HCT116 (cell line): ENCODE measurements at regions not wholly inside any gene's neighbourhood (a gene's known extent, or its start where the extent isn't known, plus 50 kb on each side); places are given as distances from the start of the nearest gene placed in this dataset.

ENCODE experiments used
- ATAC-seq: fragments of 200-7000 bp; cut with Tn5 transposase; 2 replicates; pipeline ENCODE4 v1.9.1; 2020; ENCODE audit warnings: mild to moderate bottlenecking, moderate library complexity
- BruUV-seq: library from RNA; stranded (reverse); fragments of 400-500 nt; replicated peaks from 2 replicates; lab custom pipeline; 2021; lab: Mats Ljungman, UMichigan
- CTCF ChIA-PET: fragments of 300-600 bp; sonication (Branson Sonifier 250); formaldehyde crosslinking; loops from one replicate; lab custom pipeline; 2021; ENCODE audit warnings: antibody characterized with exemption; lab: Charles Lee
- POLR2A ChIA-PET: fragments of 300-600, 350-600 bp; sonication (Branson Sonifier 250); formaldehyde crosslinking; loops from one replicate; lab custom pipeline; 2021; ENCODE audit warnings: antibody characterized with exemption; lab: Charles Lee
- RAD21 ChIA-PET, 2 experiments: fragments of 300-600 bp; sonication (Branson Sonifier 250); formaldehyde crosslinking; loops; one replicate each; lab custom pipeline; 2023; ENCODE audit warnings: low total read pairs in 2 of 2; ENCODE audit not compliant: uncharacterized antibody in 2 of 2, unreplicated experiment in 2 of 2, low non-redundant PET in 1 of 2; lab: Charles Lee
- DNase-seq: peaks from one replicate; pipeline ENCODE4 v3.0.0-alpha.2; 2010; ENCODE audit warnings: low read depth, low spot score
- H2AFZ ChIP-seq: fragments of 200-600 bp; shearing (Covaris generic), sonication (generic); 2 replicates; pipeline ENCODE4 v1.6.1; 2017; ENCODE audit warnings: low read depth, mixed run types, mixed read lengths, antibody characterized with exemption, low read length; ENCODE audit not compliant: poor library complexity, severe bottlenecking
- H3K27ac ChIP-seq: 2 replicates; pipeline ENCODE4 v1.5.1; 2012; ENCODE audit warnings: low read depth, low read length
- H3K27me3 ChIP-seq: fragments of 200-600 bp; sonication (generic); 2 replicates; pipeline ENCODE4 v1.6.1; 2016; ENCODE audit warnings: mixed run types, low read length, mixed read lengths; ENCODE audit not compliant: insufficient read depth
- H3K36me3 ChIP-seq, 2 experiments: fragments of 200-500 bp in 1 of 2; fragments of 200-600 bp in 1 of 2; sonication (Bioruptor generic) in 1 of 2; sonication (generic) in 1 of 2; 2 replicates each; pipeline versions ENCODE4 v1.5.1 to v1.6.1; 2014 to 2016; ENCODE audit warnings: low read length in 2 of 2, inconsistent platforms in 1 of 2, mixed read lengths in 1 of 2, mixed run types in 1 of 2; ENCODE audit not compliant: insufficient read depth in 2 of 2, control insufficient read depth in 1 of 2
- H3K4me1 ChIP-seq, 2 experiments: fragments of 200-600 bp in 1 of 2; sonication (generic) in 1 of 2; 2 replicates each; pipeline versions ENCODE4 v1.5.1 to v1.6.1; 2012 to 2017; ENCODE audit warnings: low read length in 2 of 2, inconsistent platforms in 1 of 2, mild to moderate bottlenecking in 1 of 2, mixed read lengths in 1 of 2, mixed run types in 1 of 2, moderate library complexity in 1 of 2; ENCODE audit not compliant: insufficient read depth in 2 of 2, control insufficient read depth in 1 of 2
- H3K4me2 ChIP-seq: fragments of 200-600 bp; sonication (generic); 2 replicates; pipeline ENCODE4 v1.6.1; 2017; ENCODE audit warnings: mixed run types, low read length, mixed read lengths
- H3K4me3 ChIP-seq, 2 experiments: fragments of 200-600 bp in 1 of 2; sonication (generic) in 1 of 2; replicated peaks in 1 of 2; 2 replicates each; pipeline ENCODE4 v1.5.1; 2011 to 2016; ENCODE audit warnings: low read length in 2 of 2, control low read depth in 1 of 2, low read depth in 1 of 2, mild to moderate bottlenecking in 1 of 2, mixed read lengths in 1 of 2, mixed run types in 1 of 2
- H3K79me2 ChIP-seq: fragments of 200-600 bp; sonication (generic); 2 replicates; pipeline ENCODE4 v1.6.1; 2017; ENCODE audit warnings: mild to moderate bottlenecking, mixed run types, low read length, moderate library complexity, mixed read lengths; ENCODE audit not compliant: insufficient read depth
- H3K9ac ChIP-seq: fragments of 200-600 bp; sonication (generic); 2 replicates; pipeline ENCODE4 v1.6.1; 2016; ENCODE audit warnings: low read length, mixed read lengths
- H3K9me2 ChIP-seq: fragments of 200-600 bp; sonication (generic), shearing (Covaris generic); 2 replicates; pipeline ENCODE4 v1.6.1; 2017; ENCODE audit warnings: mixed run types, mild to moderate bottlenecking, moderate library complexity; ENCODE audit not compliant: insufficient read depth
- H3K9me3 ChIP-seq, 2 experiments: fragments of 200-500 bp in 1 of 2; fragments of 200-600 bp in 1 of 2; sonication (Bioruptor generic) in 1 of 2; sonication (generic) in 1 of 2; 2 replicates each; pipeline ENCODE4 v1.6.1; 2014 to 2017; ENCODE audit warnings: low read length in 2 of 2, mixed read lengths in 2 of 2, inconsistent platforms in 1 of 2, low read depth in 1 of 2, mild to moderate bottlenecking in 1 of 2, mixed run types in 1 of 2, moderate library complexity in 1 of 2; ENCODE audit not compliant: control insufficient read depth in 1 of 2, insufficient read depth in 1 of 2
- H4K20me1 ChIP-seq: fragments of 200-600 bp; sonication (generic), shearing (Covaris generic); 2 replicates; pipeline ENCODE4 v1.6.1; 2017; ENCODE audit warnings: mixed run types, mild to moderate bottlenecking, moderate library complexity; ENCODE audit not compliant: insufficient read depth
- ATF3 ChIP-seq: IDR thresholded peaks from 2 replicates; pipeline ENCODE4 v1.6.1; 2012
- CTCF ChIP-seq, 3 experiments: fragments of 200-600 bp in 1 of 3; sonication (generic) in 1 of 3; IDR thresholded peaks in 2 of 3; conservative IDR thresholded peaks in 1 of 3; 2 replicates each; pipeline ENCODE4 v1.5.1; 2012 to 2017; ENCODE audit warnings: low read depth in 2 of 3, low read length in 2 of 3, antibody characterized with exemption in 1 of 3, borderline replicate concordance in 1 of 3, control low read depth in 1 of 3, mild to moderate bottlenecking in 1 of 3, mixed read lengths in 1 of 3, mixed run types in 1 of 3, moderate library complexity in 1 of 3; ENCODE audit not compliant: insufficient read depth in 1 of 3
- EZH2phosphoT487 ChIP-seq: fragments of 200-600 bp; IDR thresholded peaks from 2 replicates; pipeline ENCODE4 v1.6.1; 2018; ENCODE audit warnings: antibody characterized with exemption, borderline replicate concordance
- FOSL1 ChIP-seq: IDR thresholded peaks from 2 replicates; pipeline ENCODE4 v1.6.1; 2012; ENCODE audit warnings: low read depth
- MAX ChIP-seq: IDR thresholded peaks from 2 replicates; pipeline ENCODE4 v1.6.1; 2012
- POLR2A ChIP-seq: IDR thresholded peaks from 2 replicates; pipeline ENCODE4 v1.7.0; 2011; ENCODE audit warnings: borderline replicate concordance; ENCODE audit not compliant: insufficient read depth, insufficient read length; ENCODE audit errors: extremely low read depth
- SP1 ChIP-seq: IDR thresholded peaks from 2 replicates; pipeline ENCODE4 v1.6.1; 2012; ENCODE audit warnings: low read depth
- ZBTB33 ChIP-seq: IDR thresholded peaks from 2 replicates; pipeline ENCODE4 v1.6.1; 2011; ENCODE audit warnings: mild to moderate bottlenecking, low read length, moderate library complexity; ENCODE audit not compliant: insufficient replicate concordance; ENCODE audit errors: extremely low read depth
- ZNF274 ChIP-seq: fragments of 200-500 bp; sonication (Bioruptor generic); IDR thresholded peaks from 2 replicates; pipeline ENCODE4 v1.6.1; 2014; ENCODE audit warnings: mild to moderate bottlenecking, low read depth, low read length, inconsistent platforms
- intact Hi-C: fragments of 100-400 bp; cut with micrococcal nuclease; formaldehyde crosslinking; loops from 2 replicates; pipeline ENCODE4 v1.10.0; 2022

GRCh38 chr14:89684139-89684538 is 267.1 kb upstream of the FOXN3 start:
- no peak overlapping the region for H2AFZ ChIP-seq
- TF ChIP-seq EZH2phosphoT487 (no peak), ZBTB33 (no peak), CTCF (IDR thresholded peaks at IDR 0.05 in 2 of 3, conservative IDR thresholded peaks at IDR 0.05 in 1 of 3; ENCODE audit: borderline replicate concordance in 1 of 3, insufficient read depth in 1 of 3, low read depth in 2 of 3, low read length in 2 of 3) (no peak), SP1 (no peak), ZNF274 (no peak), ATF3 (no peak), POLR2A (no peak), FOSL1 (no peak), MAX (no peak)
- no peaks in the 10 kb centered on the region for H3K27me3 ChIP-seq
- H3K79me2 ChIP-seq, result no peaks in the 10 kb centered on the region
- ChIA-PET POLR2A (no interaction called here), RAD21 (no interaction called here), CTCF (no interaction called here)
- H3K9ac ChIP-seq, result no peak overlapping the region
- intact Hi-C loops, result no loop called here
- H3K4me2 ChIP-seq, result no peak overlapping the region
- no peaks in the 10 kb centered on the region for H3K9me2 ChIP-seq
- DNase-seq, result no peak
- no TSS peak for BruUV-seq
- no peaks in the 10 kb centered on the region for H3K9me3 ChIP-seq
- H3K4me3 ChIP-seq, result no peak overlapping the region
- no peak overlapping the region for H3K27ac ChIP-seq
- no peak for ATAC-seq
- H3K36me3 ChIP-seq, result no peaks in the 10 kb centered on the region
- H3K4me1 ChIP-seq, result no peaks in the 10 kb centered on the region
- H4K20me1 ChIP-seq, result no peaks in the 10 kb centered on the region
